Mucosa of descending colon (tissue), 3 donors: ENCODE measurements at regions not wholly inside any gene's neighbourhood (a gene's known extent, or its start where the extent isn't known, plus 50 kb on each side); places are given as distances from the start of the nearest gene placed in this dataset.
"Not testable (repeated sequence)": the region's sequence is repeated elsewhere in the genome, so short reads cannot be mapped to it uniquely, and the experiment has no call there.

Experiments
- ATAC-seq: fragments of 200-7000 bp; cut with Tn5 transposase; one replicate; pipeline ENCODE4 v1.9.1; 2020; ENCODE audit warnings: mild to moderate bottlenecking, moderate library complexity
- DNase-seq, 3 donors: peaks; one replicate each; pipeline ENCODE4 v3.0.0-alpha.2; 2020
- H3K36me3 ChIP-seq: fragments of 200-600 bp; one replicate; pipeline ENCODE4 v1.8.0; 2021; ENCODE audit warnings: low read depth, mild to moderate bottlenecking
- H3K4me1 ChIP-seq: fragments of 200-600 bp; one replicate; pipeline ENCODE4 v1.8.0; 2021; ENCODE audit warnings: low read depth, mild to moderate bottlenecking
- H3K4me3 ChIP-seq: fragments of 200-600 bp; one replicate; pipeline ENCODE4 v1.8.0; 2021; ENCODE audit warnings: mild to moderate bottlenecking
- H3K9me3 ChIP-seq: fragments of 200-600 bp; one replicate; pipeline ENCODE4 v1.8.0; 2021; ENCODE audit warnings: mild to moderate bottlenecking
- intact Hi-C, 2 donors: fragments of 100-400 bp; cut with DNase I in 1 of 2; cut with micrococcal nuclease in 1 of 2; formaldehyde crosslinking; loops; one replicate each; pipeline versions ENCODE4 v1.11.0 to v1.11.1; 2022; cut with DNase I, micrococcal nuclease
- TF ChIP-seq, protein P1 (sequence below): fragments of 200-600 bp; IDR thresholded peaks from one replicate; pipeline ENCODE4 v1.8.0; 2022; ENCODE audit warnings: antibody characterized with exemption, mild to moderate bottlenecking
- donor health status: DM: no; HTN: no; CAD: no; lungs with moderate emphysema.
- donor health status: DM: no; HTN: no; CAD: no.
- donor health status: DM: no; HTN: yes; CAD: no.

DNA sequence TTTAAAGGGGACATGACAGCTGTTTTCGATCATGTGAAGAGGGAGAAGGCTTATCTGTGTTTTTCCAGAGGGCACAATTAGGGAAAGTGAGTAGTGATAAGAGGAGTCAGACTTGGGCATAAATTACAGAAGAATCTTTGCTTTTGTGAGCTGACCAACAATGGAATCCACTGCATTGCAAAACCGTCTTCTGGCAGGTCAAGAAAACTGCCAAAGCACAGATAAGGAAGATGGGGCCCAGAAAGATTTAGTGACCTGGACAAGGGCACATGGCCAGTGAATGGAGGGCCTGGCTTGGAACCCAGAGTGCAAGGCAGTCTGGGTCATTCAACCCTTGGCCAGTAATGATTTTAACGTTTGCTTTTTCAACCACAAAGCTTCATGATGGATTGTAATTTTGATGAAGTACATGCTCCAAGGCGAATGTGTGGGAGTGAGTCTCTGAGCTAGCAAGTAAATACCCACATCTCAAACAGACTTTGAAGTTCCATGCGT is 153.2 kb upstream of the MAST4 start:
- TF ChIP-seq, protein P1, sequence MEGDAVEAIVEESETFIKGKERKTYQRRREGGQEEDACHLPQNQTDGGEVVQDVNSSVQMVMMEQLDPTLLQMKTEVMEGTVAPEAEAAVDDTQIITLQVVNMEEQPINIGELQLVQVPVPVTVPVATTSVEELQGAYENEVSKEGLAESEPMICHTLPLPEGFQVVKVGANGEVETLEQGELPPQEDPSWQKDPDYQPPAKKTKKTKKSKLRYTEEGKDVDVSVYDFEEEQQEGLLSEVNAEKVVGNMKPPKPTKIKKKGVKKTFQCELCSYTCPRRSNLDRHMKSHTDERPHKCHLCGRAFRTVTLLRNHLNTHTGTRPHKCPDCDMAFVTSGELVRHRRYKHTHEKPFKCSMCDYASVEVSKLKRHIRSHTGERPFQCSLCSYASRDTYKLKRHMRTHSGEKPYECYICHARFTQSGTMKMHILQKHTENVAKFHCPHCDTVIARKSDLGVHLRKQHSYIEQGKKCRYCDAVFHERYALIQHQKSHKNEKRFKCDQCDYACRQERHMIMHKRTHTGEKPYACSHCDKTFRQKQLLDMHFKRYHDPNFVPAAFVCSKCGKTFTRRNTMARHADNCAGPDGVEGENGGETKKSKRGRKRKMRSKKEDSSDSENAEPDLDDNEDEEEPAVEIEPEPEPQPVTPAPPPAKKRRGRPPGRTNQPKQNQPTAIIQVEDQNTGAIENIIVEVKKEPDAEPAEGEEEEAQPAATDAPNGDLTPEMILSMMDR = no peak
- no peak for DNase-seq

DNA sequence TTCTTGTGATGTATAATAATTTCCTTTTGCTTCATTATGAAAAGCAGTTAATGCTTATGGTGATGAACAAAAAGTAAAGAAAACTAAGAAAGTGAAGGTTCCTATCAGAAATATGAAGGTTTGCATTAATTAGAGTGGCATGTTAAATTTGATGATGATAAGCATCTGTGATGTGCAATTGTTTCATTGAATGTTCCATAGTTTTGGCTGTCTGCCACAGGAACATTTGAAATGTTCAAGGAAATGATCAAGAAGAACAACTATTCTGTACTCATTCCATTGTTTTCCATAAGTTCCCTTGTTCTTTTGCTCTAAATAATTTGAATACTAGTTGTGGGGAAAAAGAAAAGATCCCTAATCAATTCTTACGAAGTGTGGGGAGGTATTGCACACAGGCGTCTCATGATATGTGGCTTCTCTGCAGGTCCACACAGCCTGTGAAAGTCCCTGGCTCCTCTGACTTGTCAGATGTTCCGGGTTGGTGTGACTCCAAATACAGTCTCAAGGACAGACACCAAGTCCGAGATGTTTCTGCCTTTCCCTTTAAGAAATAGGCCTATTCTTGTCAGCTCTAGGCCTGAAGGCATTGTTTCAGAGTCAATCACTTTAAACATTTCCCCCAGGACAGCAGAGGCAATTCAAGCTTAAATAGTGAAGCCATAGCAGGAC is 152.6 kb upstream of the MAST4 start:
- no peaks in the 10 kb centered on the region for H3K9me3 ChIP-seq
- no peaks in the 10 kb centered on the region for H3K36me3 ChIP-seq
- DNase-seq = no peak
- no peaks in the 10 kb centered on the region for H3K4me1 ChIP-seq
- ATAC-seq = no peak
- TF ChIP-seq, protein P1 = no peak
- H3K4me3 ChIP-seq = no peak overlapping the region
- intact Hi-C loops = no loop called here

More for the DNA sequence above, 153.2 kb upstream of the MAST4 start:
- H3K9me3 ChIP-seq = no peaks in the 10 kb centered on the region
- H3K4me3 ChIP-seq = no peak overlapping the region
- no peak for ATAC-seq
- no peaks in the 10 kb centered on the region for H3K4me1 ChIP-seq
- intact Hi-C loops = no loop called here
- no peaks in the 10 kb centered on the region for H3K36me3 ChIP-seq

DNA sequence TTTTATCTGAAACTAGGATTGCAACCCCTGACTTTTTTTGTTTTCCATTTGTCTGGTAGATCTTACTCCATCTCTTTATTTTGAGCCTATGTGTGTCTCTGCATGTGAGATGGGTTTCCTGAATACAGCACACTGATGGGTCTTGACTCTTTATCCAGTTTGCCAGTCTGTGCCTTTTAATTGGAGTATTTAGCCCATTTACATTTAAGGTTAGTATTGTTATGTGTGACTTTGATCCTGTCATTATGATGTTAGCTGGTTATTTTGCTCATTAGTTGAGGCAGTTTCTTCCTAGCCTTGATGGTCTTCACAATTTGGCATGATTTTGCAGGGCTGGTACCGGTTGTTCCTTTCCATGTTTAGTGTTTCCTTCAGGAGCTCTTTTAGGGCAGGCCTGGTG is 148.1 kb upstream of the MAST4 start:
- DNase-seq, intact Hi-C loops, H3K4me1 ChIP-seq, H3K9me3 ChIP-seq, H3K4me3 ChIP-seq, H3K36me3 ChIP-seq, ATAC-seq: not testable (repeated sequence)

DNA sequence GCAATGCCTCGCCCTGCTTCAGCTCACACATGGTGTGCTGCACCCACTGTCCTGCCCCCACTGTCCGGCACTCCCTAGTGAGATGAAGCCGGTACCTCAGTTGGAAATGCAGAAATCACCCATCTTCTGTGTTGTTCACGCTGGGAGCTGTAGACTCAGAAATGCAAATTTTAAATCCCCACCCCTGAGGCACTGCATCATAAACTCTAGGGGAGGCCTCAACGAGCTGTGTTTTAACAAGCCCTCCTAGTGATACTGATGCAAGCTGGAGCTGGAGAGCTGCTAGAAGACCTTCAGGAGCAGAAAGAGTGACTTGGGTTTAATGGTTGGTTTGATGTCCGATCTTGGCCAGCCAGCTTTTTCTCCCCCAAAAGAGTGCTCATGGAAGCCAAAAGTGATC is 146.0 kb upstream of the MAST4 start:
- H3K9me3 ChIP-seq = no peaks in the 10 kb centered on the region
- no peak overlapping the region for H3K4me3 ChIP-seq
- TF ChIP-seq, protein P1 = no peak
- intact Hi-C loops = no loop called here
- no peaks in the 10 kb centered on the region for H3K36me3 ChIP-seq
- H3K4me1 ChIP-seq = no peaks in the 10 kb centered on the region
- no peak for DNase-seq
- ATAC-seq = no peak

DNA sequence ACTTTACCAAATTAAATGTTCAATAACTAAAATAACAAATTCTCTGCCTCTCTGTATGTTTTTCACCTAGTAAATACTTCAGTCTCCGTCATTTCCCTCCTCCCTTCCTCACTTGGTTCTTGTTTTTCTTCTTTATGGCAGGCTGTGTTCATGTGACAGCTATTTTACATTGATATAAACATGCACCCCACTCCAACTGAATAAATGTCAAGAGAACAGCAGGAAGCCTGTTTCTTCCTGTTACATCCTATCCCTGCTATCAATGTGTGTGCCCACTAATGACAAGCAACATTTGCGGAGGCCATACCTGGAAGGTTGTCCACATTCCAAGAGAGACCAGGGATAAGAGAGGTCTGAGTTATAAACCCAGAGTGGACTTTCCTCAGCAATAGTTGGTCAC is 145.2 kb upstream of the MAST4 start:
- TF ChIP-seq, protein P1 = no peak
- H3K9me3 ChIP-seq = no peaks in the 10 kb centered on the region
- H3K4me1 ChIP-seq = no peaks in the 10 kb centered on the region
- intact Hi-C loops = no loop called here
- H3K4me3 ChIP-seq = no peak overlapping the region
- H3K36me3 ChIP-seq = no peaks in the 10 kb centered on the region
- ATAC-seq (no peak), DNase-seq (no peak)

DNA sequence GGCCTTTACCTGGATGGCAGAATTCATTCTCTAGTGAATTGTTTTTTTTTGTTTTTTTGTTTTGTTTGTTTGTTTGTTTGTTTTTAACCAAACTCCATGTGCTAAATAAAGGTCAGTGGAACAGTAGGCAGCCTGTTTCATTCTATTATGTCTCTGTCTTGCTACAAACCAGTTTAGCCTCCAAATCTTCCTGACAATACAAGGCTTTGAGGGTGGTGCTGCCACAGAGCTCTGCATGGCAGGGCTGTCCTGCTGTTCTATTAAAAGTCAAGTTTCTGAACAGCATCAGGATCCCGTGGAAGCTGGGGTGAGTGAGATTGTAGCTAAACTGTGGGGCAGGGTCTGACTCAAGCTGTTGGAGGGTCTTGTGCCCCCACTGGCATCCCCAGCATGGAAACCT is 144.1 kb upstream of the MAST4 start:
- no peaks in the 10 kb centered on the region for H3K9me3 ChIP-seq
- intact Hi-C loops = no loop called here
- no peaks in the 10 kb centered on the region for H3K4me1 ChIP-seq
- no peak for DNase-seq
- TF ChIP-seq, protein P1 = no peak
- H3K36me3 ChIP-seq = no peaks in the 10 kb centered on the region
- no peak overlapping the region for H3K4me3 ChIP-seq
- no peak for ATAC-seq
